ENCODE measurements at regions not wholly inside any gene's neighbourhood (a gene's known extent, or its start where the extent isn't known, plus 50 kb on each side); places are given as distances from the start of the nearest gene placed in this dataset.

- TF ChIP-seq, protein P1, sequence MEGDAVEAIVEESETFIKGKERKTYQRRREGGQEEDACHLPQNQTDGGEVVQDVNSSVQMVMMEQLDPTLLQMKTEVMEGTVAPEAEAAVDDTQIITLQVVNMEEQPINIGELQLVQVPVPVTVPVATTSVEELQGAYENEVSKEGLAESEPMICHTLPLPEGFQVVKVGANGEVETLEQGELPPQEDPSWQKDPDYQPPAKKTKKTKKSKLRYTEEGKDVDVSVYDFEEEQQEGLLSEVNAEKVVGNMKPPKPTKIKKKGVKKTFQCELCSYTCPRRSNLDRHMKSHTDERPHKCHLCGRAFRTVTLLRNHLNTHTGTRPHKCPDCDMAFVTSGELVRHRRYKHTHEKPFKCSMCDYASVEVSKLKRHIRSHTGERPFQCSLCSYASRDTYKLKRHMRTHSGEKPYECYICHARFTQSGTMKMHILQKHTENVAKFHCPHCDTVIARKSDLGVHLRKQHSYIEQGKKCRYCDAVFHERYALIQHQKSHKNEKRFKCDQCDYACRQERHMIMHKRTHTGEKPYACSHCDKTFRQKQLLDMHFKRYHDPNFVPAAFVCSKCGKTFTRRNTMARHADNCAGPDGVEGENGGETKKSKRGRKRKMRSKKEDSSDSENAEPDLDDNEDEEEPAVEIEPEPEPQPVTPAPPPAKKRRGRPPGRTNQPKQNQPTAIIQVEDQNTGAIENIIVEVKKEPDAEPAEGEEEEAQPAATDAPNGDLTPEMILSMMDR (IDR thresholded peaks at IDR 0.05), result no peak
- no peak for TF ChIP-seq EP300 (IDR thresholded peaks at IDR 0.05)
These were observed 440.9 kb downstream of the PDCD6IP start for GRCh38 chr3:34239287-34239686.

Measured in tibial nerve (tissue), 4 donors.